ENCODE measurements at regions not wholly inside any gene's neighbourhood (a gene's known extent, or its start where the extent isn't known, plus 50 kb on each side); places are given as distances from the start of the nearest gene placed in this dataset.

DNA sequence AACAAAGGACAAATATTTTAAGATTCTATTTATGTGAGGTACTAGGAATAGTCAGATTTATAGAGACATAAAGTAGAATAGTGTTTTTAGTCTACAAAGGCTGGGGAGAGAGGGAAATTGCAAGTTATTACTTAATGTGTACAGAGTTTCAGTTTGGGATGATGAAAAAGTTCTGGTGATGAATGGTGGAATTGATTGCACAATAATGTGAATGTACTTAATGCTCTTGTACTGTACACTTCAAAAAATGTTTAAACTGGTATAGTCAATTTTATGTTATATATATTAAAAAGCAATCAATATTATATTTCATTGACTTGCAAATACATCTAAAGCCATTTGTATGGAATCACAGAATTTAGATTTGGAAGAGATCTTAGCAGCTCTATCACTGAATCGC lies 213.4 kb downstream of the PPP1R3A start:
- Histone ChIP-seq H3K27ac (ENCODE audit: low read depth in 2 of 2, low read length in 1 of 2) (no peak overlapping the region), H3K36me3 (replicated peaks in 1 of 2; ENCODE audit: control insufficient read depth in 1 of 2, insufficient read depth in 2 of 2, low read length in 1 of 2) (no peaks in the 10 kb centered on the region), H3K79me2 (ENCODE audit: insufficient read depth) (no peaks in the 10 kb centered on the region), H3F3A (replicated peaks; ENCODE audit: insufficient read depth) (no peaks in the 10 kb centered on the region), H3K4me1 (ENCODE audit: control insufficient read depth in 1 of 2, insufficient read depth in 2 of 2, low read depth in 1 of 2, low read length in 1 of 2) (no peaks in the 10 kb centered on the region), H3K9ac (no peak overlapping the region), H3K9me3 (no peaks in the 10 kb centered on the region), H2AFZ (ENCODE audit: low read depth) (no peak overlapping the region), H3K4me2 (no peak overlapping the region), H3K9me2 (no peaks in the 10 kb centered on the region), H4K20me1 (ENCODE audit: insufficient read depth) (no peaks in the 10 kb centered on the region), H3K4me3 (ENCODE audit: low read depth in 2 of 2, low read length in 1 of 2) (no peak overlapping the region), H3K27me3 (ENCODE audit: insufficient read depth) (no peaks in the 10 kb centered on the region)
- WGBS (ENCODE audit: low lambda C conversion rate): 2% methylated on average over 1 of the region's 1 CpG
- ChIA-PET CTCF (no interaction called here), POLR2A (no interaction called here)
- no peak for DNase-seq
- no peak for TF ChIP-seq YY1 (IDR thresholded peaks at IDR 0.05; ENCODE audit: low read depth)
- no peak for TF ChIP-seq FOXJ3 (CRISPR knock-in tag; IDR thresholded peaks at IDR 0.05)
- TF ChIP-seq SIN3A (IDR thresholded peaks at IDR 0.05; ENCODE audit: borderline replicate concordance, low read depth, low read length): no peak
- no peak for TF ChIP-seq GABPA (IDR thresholded peaks at IDR 0.05; ENCODE audit: low read depth)
- no peak for TF ChIP-seq POLR2AphosphoS5 (IDR thresholded peaks at IDR 0.05; ENCODE audit: low read depth, low read length)
- no peak for TF ChIP-seq IRF3 (IDR thresholded peaks at IDR 0.05; ENCODE audit: low read depth, low read length)
- TF ChIP-seq FOXM1 (IDR thresholded peaks at IDR 0.05; ENCODE audit: low read depth): no peak
- TF ChIP-seq SMC3 (IDR thresholded peaks at IDR 0.05; ENCODE audit: low read depth, low read length): no peak
- TF ChIP-seq RXRA (IDR thresholded peaks at IDR 0.05; ENCODE audit: borderline replicate concordance, low read depth): no peak

DNA sequence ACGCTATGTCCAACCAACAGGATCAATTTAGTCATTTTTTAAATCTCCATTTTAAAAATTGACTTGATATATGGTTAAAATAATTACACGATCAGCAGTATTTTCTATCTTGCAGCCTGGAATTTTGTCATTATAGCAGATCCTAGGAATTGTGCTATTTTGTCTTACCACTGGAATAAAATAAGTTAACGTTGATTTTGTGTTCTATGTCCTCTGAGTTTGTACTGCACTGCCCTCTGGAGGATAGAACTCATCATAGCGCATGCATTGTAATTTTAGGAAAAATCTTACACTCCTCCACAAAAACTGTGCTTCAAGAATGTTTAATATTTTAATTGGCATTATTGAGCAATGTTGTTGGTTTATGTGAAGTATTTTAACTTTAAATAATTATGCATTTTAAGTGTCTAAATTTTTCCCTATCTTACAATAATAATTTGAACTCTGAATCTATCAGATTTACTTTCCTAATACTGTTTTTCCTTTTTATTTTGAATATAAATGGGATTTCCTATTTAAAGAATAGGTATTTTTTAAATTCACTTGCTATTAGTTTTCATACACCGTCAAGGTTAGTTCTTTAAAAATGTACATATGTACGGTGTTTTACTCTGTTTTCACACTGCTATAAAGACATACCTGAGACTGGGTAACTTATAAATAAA lies 220.1 kb downstream of the PPP1R3A start:
- H3K79me2 ChIP-seq (ENCODE audit: insufficient read depth): no peaks in the 10 kb centered on the region
- no peak overlapping the region for H2AFZ ChIP-seq (ENCODE audit: low read depth)
- no peaks in the 10 kb centered on the region for H3K9me3 ChIP-seq
- H3K4me1 ChIP-seq (ENCODE audit: control insufficient read depth in 1 of 2, insufficient read depth in 2 of 2, low read depth in 1 of 2, low read length in 1 of 2): no peaks in the 10 kb centered on the region
- 26% methylated on average over 6 of the region's 6 CpGs for WGBS (ENCODE audit: low lambda C conversion rate)
- H3K4me2 ChIP-seq: no peak overlapping the region; the same call in 1 of the 2 replicates
- ChIA-PET POLR2A (no interaction called here), CTCF (interaction anchor here (0.6 to 1.6 kb wide), 6 partner anchors 10 to 277 kb away, joined by 3 to 11 read pairs (median 3); no protein-coding TSS in a partner anchor)
- no peaks in the 10 kb centered on the region for H3F3A ChIP-seq (replicated peaks; ENCODE audit: insufficient read depth)
- H3K36me3 ChIP-seq (replicated peaks in 1 of 2; ENCODE audit: control insufficient read depth in 1 of 2, insufficient read depth in 2 of 2, low read length in 1 of 2): no peaks in the 10 kb centered on the region
- H3K9ac ChIP-seq: no peak overlapping the region
- peak; percentile 17 for DNase-seq
- H3K27ac ChIP-seq (ENCODE audit: low read depth in 2 of 2, low read length in 1 of 2): no peak overlapping the region
- H3K9me2 ChIP-seq: no peaks in the 10 kb centered on the region
- H4K20me1 ChIP-seq (ENCODE audit: insufficient read depth): no peaks in the 10 kb centered on the region
- no peak overlapping the region for H3K4me3 ChIP-seq (ENCODE audit: low read depth in 2 of 2, low read length in 1 of 2)
- H3K27me3 ChIP-seq (ENCODE audit: insufficient read depth): no peaks in the 10 kb centered on the region
- TF ChIP-seq SMC3 (IDR thresholded peaks at IDR 0.05; ENCODE audit: low read depth, low read length): peak; percentile 51
- no peak for TF ChIP-seq ELF1 (IDR thresholded peaks at IDR 0.05)
- TF ChIP-seq FOXM1 (IDR thresholded peaks at IDR 0.05; ENCODE audit: low read depth): no peak
- TF ChIP-seq TEAD4 (IDR thresholded peaks at IDR 0.05; ENCODE audit: borderline replicate concordance, insufficient read depth): no peak
- no peak for TF ChIP-seq CHD2 (IDR thresholded peaks at IDR 0.05; ENCODE audit: low read length, partially characterized antibody)
- TF ChIP-seq RFX5 (IDR thresholded peaks at IDR 0.05; ENCODE audit: low read length): no peak
- TF ChIP-seq FOSL2 (IDR thresholded peaks at IDR 0.05; ENCODE audit: borderline replicate concordance, low read depth): no peak
- no peak for TF ChIP-seq PBX3 (IDR thresholded peaks at IDR 0.05)
- no peak for TF ChIP-seq ZBTB33 (IDR thresholded peaks at IDR 0.05; ENCODE audit: borderline replicate concordance, low read depth)
- no peak for TF ChIP-seq NFIC (IDR thresholded peaks at IDR 0.05; ENCODE audit: borderline replicate concordance)
- TF ChIP-seq POLR2AphosphoS5 (IDR thresholded peaks at IDR 0.05; ENCODE audit: low read depth, low read length): no peak
- TF ChIP-seq NRF1 (IDR thresholded peaks at IDR 0.05; ENCODE audit: low read depth, low read length): no peak
- TF ChIP-seq EZH2phosphoT487 (IDR thresholded peaks at IDR 0.05; ENCODE audit: borderline replicate concordance, low read depth): no peak
- no peak for TF ChIP-seq RXRA (IDR thresholded peaks at IDR 0.05; ENCODE audit: borderline replicate concordance, low read depth)
- TF ChIP-seq CTCF (IDR thresholded peaks at IDR 0.05): peak; percentile 98
- TF ChIP-seq TAF1 (IDR thresholded peaks at IDR 0.05; ENCODE audit: borderline replicate concordance, low read depth, low read length): no peak
- no peak for TF ChIP-seq GATA2 (CRISPR knock-in tag; IDR thresholded peaks at IDR 0.05)
